ENCODE measurements at regions not wholly inside any gene's neighbourhood (a gene's known extent, or its start where the extent isn't known, plus 50 kb on each side); places are given as distances from the start of the nearest gene placed in this dataset.
"Not testable (repeated sequence)": the region's sequence is repeated elsewhere in the genome, so short reads cannot be mapped to it uniquely, and the experiment has no call there.

DNA sequence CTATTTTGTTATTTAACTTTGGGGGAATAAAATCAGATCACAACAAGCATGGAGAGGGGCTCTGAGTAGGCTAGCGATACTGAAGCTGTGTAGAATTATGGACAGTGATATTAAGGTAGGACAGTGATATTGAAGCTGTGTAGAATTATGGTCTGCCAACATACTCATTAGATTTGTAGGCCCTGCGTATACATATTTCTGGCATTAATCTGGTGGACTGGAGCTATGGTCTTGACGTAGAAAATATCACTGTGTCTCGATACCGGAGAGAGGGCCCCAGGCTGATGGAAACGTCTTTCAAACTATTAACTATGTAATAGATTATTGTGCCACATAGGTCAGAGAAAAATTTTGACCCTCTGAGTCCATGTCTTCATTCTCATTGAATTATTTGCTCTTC lies 511.4 kb downstream of the ADCYAP1 start:
- DNase-seq (ENCODE audit: low spot score): no peak

DNA sequence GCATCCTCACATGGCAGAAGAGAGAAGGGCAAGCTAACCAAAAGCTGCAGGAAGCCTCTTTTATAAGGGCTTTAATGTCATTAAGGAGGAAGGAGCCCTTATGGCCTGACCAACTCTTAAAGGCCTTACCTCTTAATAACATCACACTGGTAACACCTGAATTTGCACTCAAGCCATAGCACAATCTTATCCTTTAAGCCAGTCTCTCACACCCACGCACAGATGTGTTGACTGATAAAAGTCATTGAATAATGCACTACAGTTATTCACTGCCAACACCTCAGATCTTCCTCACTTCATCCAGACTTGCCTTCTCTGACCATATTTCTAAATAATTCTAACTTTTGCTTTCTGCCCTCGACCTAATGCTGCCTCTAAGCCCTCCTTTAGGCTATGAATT lies 516.8 kb downstream of the ADCYAP1 start:
- no peak for DNase-seq (ENCODE audit: low spot score)

DNA sequence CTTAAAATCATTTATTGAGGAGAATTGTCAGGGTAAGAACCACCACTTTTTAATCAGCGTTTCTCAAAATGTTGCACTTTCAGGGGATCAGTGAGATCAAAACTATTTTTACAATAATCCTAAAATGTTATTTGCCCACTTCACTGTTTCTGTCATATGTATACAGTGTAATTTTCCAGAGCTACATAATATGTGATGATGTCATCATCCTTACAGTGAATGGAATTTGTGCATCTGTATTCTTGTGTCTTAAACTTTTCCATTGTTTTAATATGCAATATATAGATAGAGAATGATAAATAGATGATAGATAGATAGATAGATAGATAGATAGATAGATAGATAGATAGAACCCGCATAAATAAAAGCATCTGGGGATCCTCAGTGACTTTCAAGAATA lies 518.0 kb downstream of the ADCYAP1 start:
- DNase-seq (ENCODE audit: low spot score): no peak

DNA sequence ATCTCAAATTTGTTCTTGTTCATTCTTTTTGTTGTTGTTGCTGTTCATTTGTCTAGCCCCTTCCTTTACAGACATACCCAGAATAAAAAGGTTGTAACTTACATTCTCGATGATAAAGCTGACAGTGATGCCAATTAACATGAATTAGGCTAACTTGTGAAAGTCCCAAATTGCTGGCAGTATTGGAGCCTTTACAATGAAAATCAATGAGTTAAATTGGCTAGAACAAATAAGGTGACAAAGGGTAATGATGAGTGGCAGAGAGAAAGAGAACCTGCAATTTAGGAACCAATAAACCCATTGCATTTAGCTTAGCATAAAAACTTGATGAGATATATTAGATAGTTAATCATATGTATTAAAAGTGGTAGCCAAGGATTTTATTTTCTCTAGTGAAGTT lies 521.0 kb downstream of the ADCYAP1 start:
- no peak for DNase-seq (ENCODE audit: low spot score)

DNA sequence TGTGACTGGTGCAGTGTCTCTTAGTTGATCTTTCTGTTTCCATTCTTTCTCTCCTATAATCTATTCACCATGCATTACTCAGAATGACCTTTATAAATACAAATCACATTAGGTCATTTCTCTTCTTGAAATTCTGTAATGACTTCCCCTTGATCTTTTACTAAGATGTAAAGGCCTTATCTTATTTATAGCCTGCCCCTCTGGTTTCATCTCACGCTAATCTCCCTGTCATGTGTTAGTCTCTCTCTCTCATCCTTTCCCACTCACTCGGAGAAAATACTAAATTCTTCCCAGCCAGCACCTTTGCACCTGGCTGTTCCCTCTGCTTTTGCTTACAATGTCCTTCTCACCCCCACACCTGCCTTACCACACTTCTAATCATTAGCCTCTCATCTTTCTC lies 530.8 kb downstream of the ADCYAP1 start:
- DNase-seq (ENCODE audit: low spot score): no peak

DNA sequence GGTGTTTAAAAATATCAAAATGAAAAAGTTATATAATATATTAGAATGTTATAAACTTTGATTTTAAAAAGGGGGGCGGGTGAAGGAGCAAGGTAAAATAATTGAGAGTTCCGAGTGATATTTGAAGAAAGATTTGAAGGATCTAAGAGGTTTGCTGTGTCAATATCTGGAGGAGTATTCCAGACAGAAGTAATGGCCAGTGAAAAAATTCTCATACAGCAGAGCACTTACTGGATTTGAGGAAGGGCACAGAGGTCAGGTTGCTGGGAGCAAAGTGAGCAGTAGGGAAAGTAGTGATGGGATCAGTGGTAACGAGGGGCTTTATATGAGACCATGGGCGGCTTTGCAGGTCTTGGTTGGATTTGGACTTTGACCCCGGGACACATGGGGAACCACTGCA lies 531.5 kb downstream of the ADCYAP1 start:
- no peak for DNase-seq (ENCODE audit: low spot score)

DNA sequence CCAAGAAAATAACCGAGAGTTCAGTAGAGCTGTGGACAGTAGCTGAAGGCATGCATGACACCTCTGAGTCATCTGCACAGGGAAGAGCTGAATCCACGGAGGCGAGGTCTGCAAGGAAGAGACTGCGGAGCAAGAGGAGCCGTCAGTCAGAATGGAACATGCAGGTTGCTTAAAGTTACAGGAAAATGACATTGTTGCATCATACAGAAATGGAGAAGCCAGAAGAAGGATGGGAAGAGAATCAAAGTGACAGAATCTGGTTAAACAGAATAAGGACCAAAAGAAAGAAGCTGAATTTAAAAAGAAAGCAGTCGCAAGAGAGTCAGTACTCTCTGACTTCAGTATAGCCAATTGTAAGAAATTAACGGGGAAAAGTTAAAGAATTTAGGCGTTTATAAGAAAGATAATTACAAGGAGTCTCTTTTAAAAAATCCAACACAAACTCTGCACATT lies 533.8 kb downstream of the ADCYAP1 start:
- no peak for DNase-seq (ENCODE audit: low spot score)

DNA sequence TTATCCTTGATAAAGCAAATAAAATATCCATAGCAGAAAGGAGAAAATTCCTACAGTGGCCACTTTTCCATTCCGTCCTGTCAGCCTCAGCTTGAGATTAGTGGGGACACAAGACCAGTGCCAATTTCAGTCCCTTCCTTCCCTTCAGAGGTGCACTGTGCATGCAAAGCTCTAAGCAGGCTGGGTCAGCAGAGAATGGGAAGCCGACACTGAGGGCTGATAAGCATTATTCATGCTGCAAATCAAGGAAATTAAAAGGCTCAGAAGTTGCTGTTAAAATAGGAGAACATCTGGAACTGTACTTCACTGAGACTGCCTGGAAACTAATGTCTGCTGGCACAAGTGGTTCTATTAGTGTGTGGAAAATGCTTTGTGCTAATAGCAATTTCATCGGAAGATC lies 534.3 kb downstream of the ADCYAP1 start:
- no peak for DNase-seq (ENCODE audit: low spot score)

DNA sequence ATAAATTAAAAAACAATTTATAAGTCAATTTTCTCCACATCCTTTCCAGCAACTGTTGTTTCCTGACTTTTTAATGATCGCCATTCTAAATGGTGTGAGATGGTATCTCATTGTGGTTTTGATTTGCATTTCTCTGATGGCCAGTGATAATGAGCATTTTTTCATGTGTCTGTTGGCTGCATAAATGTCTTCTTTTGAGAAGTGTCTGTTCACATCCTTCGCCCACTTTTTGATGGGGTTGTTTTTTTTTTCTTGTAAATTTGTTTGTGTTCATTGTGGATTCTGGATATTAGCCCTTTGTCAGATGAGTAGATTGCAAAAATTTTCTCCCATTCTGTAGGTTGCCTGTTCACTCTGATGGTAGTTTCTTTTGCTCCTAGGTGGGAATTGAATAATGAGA lies 539.4 kb downstream of the ADCYAP1 start:
- not testable (repeated sequence) for DNase-seq (ENCODE audit: low spot score)

DNA sequence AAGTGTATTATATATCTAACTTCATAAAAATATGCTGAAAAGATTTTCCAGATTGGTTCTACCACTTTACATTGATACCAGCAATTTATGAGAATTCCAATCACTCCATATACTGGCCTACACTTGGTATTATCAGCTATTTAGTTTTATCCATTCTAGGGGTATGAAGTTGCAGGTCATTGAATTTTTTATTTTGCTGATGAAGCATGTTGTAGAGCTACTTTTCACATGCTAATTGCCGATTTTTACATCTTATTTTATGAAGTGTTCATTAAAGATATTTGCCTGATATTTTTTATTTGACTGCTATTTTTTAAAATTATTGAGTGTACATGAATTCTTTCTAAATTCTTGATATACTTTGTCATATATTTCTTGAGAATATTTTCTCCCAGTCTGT lies 542.1 kb downstream of the ADCYAP1 start:
- no peak for DNase-seq (ENCODE audit: low spot score)

DNA sequence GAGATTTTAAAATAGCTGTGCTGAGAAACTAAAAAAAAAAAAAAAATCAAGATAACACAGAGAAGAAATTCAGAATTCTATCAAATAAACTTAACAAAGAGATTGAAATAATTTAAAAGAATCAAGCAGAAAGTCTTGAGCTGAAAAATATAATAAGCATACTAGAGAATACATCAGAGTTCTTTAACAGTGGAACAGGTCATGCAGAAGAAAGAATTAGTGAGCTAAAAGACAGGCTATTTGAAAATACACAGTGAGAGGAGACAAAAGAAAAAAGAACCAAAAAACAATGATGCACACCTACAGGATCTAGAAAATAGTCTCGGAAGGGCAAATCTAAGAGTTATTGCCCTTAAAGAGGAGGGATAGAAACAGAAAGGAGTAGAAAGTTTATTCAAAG lies 548.1 kb downstream of the ADCYAP1 start:
- DNase-seq (ENCODE audit: low spot score): no peak

DNA sequence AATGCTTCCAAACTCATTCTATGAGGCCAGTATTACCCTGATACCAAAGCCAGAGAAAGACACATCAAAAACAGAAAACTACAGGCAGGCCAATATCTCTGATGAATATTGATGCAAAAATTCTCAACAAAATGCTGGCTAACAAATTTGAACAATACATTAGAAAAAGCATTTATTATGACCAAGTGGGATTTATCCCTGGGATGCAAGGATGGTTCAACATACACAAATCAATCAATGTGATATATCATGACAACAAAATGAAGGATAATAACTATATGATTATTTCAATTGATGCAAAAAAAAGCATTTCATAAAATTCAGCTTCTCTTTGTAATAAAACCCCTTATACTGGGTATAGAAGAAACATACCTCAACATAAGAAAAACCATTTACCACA lies 550.9 kb downstream of the ADCYAP1 start:
- DNase-seq (ENCODE audit: low spot score): no peak

DNA sequence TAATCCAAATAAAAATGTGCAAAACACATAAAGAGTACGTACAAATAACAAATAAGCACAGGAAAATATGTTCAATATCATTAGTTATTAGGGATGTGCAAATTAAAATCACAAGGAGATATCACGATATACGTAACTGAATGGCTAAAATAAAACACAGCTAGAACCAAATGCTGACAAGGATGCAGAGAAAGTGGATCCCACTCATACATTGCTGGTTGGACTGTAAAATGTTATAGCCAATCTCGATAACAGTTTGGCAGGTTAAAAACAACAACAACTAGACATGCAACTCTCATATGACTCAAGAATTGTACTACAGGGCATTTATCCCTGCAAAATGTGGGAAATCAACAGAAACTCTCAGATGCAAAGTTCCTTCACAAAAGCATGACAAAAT lies 553.9 kb downstream of the ADCYAP1 start:
- DNase-seq (ENCODE audit: low spot score): no peak

DNA sequence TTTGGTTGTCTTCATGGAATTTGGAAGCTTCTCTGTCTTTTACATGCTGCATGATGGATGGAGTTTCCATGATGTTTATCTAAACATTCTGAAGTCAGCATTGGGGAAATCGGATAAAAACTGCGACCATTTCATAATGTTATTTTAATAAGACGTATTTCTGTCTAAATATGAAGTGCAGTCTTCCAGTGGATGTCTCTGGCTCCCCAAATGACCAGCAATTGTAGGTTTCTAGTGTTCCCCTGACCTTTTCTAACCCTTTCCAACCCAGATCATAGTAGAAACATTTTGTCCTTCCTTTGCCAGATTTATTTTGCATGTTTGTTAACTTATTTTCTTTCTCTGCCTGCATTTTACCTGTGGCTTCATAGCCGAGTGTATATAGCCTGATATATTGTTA lies 559.3 kb downstream of the ADCYAP1 start:
- no peak for DNase-seq (ENCODE audit: low spot score)

DNA sequence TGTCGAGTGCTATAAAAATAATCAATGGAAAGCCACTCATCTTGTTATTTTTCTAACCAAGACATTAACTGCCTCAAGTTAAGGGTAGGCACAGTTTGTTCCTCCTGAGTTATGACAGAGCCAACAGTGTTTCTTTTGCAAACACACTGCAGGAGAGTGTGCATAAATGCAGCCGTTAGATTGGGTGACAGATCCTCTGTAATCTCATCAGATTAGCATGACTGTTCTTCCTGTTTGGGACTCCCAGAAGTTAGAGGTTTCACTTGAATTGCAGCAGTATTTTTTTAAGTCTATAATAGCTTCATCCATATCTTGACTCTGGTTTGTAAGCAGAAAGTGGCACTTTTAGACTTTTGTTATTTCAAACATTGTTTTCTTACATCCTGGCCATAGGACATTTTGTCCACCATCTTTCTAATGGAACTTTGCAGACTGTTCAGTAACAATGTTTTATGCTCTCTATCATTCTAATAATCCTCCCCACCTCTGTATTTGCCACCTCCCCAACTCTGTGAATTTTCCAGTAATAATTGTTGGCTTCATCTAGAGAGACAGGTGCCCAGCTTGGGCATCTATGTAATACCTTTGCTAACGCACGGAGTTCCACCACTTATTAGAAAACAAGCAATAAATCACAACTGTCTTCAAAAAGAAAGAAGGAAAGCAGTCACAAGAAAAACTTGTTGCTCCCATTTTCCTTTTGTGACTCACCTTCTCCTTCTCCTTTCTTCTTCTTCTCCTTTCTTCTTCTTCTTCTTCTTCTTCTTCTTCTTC lies 560.0 kb downstream of the ADCYAP1 start:
- DNase-seq (ENCODE audit: low spot score): no peak

DNA sequence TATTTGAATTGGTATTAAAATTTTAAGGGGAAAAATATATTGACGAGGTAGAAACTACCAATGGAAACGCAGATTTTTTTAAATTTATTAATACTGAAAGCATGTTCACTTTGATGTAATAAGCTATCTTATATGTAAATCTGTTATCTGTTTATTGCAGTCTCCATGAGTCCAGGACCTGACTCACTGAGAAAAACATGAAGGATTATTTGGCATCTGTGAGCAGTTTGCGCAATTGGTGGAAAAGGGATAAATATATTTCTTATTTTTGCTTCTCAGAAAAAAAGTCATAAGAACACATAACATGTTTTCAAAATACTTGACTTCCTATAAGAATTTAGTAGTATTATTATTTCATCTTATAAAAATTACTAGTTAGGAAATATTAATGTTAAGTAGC lies 561.4 kb downstream of the ADCYAP1 start:
- DNase-seq (ENCODE audit: low spot score): no peak

DNA sequence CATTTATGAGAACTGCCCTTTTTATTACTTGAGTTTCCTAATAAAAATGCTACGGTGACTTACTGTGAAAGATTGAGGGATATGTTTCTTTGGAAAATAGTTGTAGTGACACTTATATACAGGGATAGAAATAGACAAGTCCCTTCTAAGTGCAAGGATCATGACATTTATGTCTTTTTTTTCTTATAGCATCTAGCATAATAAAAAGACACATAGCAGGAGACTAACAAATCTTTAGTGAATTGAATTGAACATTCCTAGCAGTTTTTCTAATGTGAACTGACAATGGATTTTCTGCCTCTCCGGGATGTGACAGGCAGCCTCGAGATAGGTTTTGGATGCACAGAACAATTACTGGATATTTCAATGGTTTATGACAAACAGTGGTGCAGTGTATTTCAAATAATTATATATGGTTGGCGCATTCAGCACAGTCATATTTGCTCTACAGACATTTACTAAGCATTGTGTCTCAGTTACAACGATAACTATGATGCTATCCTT lies 562.8 kb downstream of the ADCYAP1 start:
- no peak for DNase-seq (ENCODE audit: low spot score)

DNA sequence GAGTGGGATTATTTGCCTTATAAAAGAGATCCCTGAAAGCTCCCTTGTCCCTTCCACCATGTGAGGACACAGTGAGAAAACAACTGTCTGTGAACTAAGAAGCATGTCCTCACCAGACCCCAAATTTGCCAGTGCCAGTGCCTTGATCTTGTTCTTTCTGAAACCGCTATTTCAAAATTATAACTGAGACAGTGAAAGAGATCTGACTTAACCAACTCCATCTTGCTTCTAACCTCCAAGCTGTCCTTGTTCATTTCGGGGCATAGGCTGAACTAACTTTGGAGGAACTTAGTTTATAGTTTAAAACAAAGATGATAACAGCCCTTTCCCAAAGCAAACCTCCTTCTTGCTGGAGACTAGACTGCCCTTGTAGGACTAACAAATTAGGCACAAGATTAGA lies 563.9 kb downstream of the ADCYAP1 start:
- no peak for DNase-seq (ENCODE audit: low spot score)

DNA sequence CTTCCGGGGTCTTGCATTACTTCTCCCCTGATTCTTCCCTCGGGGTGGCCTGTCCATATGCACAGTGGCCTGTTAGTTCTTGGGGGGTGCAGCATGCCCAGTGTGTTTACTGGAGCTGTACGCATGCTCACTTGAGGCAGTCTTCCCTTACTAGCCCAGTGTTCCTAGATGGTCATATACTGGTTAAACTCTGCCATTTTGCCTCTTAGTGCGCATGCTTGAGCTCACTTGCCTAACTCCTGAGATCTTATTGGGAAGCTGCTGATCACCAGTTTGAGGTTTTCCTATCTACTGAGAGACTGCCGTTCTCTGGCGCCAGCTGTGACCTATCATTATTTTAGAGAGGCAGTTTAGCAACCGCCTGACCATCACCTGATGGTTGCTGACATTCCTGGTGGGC lies 571.2 kb downstream of the ADCYAP1 start:
- no peak for DNase-seq (ENCODE audit: low spot score)

DNA sequence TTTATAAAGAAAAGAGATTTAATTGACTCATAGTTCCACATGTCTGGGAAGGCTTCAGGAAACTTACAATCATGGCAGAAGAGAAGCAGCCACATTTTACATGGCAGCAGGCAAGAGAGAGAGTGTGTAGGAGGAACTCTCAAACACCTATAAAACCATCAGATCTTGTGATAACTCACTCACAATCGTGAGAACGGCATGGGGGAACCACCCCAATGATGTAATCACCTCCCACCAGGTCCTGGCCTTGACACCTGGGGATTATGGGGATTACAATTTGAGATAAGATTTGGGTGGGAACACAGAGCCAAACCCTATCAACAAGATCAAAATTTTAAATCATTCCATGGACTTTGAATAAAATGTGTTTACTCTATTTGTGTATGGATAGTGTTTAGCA lies 575.6 kb downstream of the ADCYAP1 start:
- no peak for DNase-seq (ENCODE audit: low spot score)

DNA sequence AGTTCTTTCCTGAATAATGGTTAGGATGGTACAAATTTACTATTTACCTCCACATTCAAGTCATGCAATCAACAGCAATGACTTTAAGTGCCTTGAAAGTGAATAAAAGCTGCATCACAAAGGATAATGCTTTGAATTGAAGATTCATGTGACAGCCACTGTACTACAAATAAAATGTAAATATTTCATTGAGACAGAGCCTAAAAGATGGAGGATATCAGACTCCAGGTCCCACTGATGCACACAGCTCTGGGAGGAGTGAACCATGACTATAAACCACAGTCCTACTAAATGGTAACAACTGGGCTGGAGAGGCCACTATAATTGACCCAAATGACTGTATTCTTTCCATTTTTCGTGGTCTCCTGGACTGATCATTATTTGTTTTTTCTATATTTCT lies 576.9 kb downstream of the ADCYAP1 start:
- DNase-seq (ENCODE audit: low spot score): no peak

DNA sequence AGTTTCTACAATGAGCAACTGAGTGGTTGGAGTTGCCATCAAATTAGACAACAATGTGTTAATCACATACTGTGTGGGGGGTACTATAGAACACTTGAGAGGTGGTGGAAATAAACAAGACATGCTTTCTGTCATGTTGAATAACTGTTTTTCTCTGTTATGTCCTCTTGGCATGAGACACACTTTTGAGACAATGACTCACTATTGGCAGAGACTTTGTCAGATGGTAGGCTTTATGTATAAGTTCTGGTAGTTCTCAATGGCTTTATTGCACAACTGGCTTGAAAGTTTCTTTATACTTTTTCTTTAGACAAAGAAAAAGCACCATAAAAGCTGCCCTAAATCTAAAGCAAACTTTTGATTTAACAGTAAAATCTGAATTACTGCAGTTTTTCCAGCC lies 578.7 kb downstream of the ADCYAP1 start:
- DNase-seq (ENCODE audit: low spot score): no peak

DNA sequence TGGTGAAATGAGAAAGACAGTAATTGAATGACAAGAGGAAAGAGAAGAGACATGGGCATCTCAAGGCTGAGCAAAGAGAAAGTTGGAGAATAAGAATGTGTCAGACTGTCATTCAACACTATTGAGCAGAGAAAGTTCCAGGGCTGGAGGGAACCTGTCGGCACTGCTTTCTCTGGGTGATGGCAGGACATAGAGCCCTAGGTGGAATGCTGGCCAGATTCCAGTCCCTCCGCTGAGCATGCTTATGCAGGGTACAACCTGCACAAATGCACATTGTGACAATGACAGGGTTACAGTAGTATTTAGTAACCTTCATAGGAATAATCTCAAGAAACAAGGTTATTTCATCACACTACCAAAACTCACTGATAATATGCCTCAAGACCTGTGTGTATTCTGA lies 582.8 kb downstream of the ADCYAP1 start:
- no peak for DNase-seq (ENCODE audit: low spot score)

DNA sequence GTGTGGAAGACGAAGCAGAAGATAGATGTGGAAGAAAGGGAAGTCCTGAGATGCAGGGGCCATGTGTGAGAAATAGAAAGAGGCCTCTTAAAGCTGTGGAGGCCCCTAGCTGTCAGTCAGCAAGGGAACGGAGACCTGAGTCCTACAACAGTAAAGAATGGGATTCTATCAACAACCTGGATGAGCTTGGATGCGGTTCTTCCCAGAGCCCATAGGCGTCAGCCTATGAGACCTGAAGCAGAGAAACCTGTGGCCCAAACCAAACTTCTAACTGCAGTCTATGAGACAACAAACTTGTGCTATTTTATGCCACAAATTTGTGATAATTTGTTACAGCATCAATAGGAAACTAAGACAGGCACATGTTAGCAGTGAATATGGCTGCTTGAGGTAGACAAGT lies 583.7 kb downstream of the ADCYAP1 start:
- DNase-seq (ENCODE audit: low spot score): no peak

Data from SW480 (cell line).